GM18499 (cell line): ENCODE measurements at regions not wholly inside any gene's neighbourhood (a gene's known extent, or its start where the extent isn't known, plus 50 kb on each side); places are given as distances from the start of the nearest gene placed in this dataset.
"Not testable (repeated sequence)": the region's sequence is repeated elsewhere in the genome, so short reads cannot be mapped to it uniquely, and the experiment has no call there.

ENCODE experiments used
- ATAC-seq: cut with Tn5 transposase; IDR thresholded peaks from one replicate; pipeline ENCODE4 v1.9.1; 2021; ENCODE audit warnings: moderate number of reproducible peaks; ENCODE audit not compliant: insufficient read depth, unreplicated experiment

DNA sequence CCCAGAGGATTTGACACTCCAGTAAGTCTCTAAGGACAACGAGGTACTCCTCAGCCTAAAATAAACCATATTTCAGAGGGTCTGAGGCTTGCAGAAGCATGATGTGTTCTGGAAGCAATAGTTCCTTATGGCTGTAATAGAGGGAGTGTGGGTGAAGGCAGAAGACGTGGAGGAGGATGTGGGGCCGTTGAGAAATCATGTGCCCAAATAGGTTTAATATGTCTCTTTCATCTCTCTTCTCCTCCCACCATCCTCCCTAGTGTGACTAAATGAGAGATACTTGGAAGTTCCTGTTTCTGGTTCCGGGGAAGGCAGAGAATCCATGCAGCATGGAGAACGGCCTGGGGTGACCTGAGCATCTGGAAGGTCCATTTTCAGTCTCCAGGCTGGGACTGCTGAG is 174.0 kb upstream of the RSPO3 start:
- ATAC-seq, result no peak

- ATAC-seq, result no peak
Observed at GRCh38 chr6:126945150-126945685, 173.3 kb upstream of the RSPO3 start.

DNA sequence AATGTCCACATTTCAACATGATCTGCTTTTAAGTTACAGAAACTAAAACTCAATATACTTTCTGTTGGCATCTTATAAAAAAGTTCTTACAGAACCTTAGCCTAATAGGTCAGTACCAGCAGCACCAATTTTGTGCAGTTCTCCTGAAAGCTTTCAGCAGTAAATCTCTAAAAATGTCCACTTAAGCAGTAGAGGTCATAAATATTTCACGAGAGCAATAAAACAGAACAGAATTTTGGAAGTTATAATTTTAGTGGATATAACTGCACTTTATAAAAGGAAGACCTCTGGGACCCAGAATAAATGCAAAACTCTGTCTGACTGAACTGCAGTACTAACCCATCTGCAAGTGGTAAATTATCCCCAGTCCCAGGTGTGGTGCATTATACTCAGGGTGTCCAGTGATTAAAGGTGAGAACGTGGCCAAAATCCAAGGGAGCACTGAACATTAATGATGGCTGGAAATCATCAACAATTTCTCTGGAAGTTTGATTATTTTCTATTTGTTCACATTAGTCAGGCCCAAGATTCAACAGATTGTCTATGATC is 172.6 kb upstream of the RSPO3 start:
- no peak for ATAC-seq

DNA sequence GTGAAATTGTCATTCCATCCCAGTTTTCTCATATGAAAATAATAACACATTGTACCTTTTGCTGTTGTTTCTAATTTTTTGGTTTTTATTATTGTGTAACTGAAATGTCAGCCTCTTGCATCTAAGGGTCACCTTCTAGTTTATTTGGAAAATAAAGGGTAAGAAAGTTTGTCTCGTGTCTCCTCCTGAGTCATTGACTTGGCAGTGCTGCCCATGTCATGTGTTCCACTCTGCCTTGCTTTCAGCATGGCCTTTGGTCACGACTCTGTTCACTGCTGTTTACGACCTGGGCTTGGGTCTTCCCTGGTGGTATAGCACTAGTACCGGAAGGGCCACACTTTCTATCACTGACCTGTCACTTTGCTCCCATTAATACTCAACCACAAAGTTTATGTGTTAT is 171.4 kb upstream of the RSPO3 start:
- no peak for ATAC-seq

DNA sequence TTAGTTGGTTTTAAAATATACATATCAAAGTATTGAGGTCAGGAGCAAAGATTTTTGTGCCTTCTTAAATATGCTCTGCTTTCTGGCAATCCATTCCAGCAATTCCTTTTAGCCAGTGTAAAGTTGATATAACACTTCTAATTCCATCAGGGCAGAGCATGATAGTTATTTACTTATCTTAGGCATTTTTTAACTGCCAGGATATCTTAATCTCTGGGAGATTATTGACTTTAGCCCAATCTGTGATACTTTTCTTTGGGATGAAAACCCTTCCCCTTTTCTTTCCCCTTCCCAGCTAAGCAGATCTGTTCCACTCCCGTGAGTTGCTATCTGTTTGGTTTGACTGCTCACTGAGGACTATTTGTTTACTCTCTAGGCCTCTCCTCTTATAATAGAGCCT is 168.7 kb upstream of the RSPO3 start:
- no peak for ATAC-seq

- ATAC-seq, result no peak
Observed at GRCh38 chr6:126955621-126956020, 162.8 kb upstream of the RSPO3 start.

GRCh38 chr6:126957721-126958120 is 160.8 kb upstream of the RSPO3 start:
- ATAC-seq, result no peak

DNA sequence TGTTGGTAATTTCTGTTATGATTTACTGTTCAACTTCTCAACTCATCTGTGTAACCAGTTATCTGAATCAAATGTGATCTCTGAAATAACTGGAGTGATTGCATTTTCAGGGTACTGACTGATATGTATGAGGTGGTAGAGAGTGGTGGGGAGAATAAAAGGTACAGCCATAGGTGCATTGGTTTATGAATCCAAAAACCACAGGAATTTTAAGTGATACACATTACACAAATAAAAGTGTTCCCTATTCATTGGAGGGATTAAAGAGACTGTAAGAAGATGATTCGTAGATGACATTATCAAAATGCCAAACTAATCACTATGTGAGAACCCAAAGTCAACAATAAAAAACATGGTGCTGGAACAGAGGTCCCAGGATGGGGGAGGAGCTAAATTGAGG is 158.7 kb upstream of the RSPO3 start:
- ATAC-seq, result no peak

DNA sequence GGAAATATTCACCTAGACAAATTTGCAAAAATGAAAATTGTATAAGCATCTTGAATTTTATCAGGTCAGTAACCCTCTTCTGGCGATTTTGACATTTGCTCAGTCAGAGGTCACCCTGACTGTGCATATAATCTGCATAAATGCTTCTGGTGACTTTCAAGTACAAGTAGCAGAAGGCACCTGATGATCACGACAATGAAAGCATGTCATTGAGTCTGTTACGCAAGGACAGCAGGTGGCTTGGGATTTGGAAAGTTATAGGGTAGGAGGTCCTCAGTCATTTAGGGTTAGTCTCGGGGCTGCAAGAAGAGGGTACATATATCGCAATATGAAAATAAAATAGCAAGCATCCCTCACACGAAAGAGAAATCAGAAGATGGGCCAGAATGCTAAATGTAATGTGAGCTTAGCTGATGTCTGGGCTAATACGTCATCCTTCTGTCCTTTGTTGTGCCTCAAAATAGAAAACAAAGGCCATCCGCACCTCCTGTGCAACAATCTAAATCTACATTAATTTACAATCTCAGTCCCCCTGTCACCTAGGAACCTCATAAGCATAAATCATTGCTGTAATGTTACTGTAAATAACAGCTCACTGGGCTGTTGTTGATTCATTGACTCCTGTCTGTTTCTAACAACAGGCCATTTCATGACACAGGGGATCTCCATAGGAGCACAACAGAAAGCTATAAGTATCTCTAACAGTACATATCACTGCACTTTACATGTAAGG is 155.2 kb upstream of the RSPO3 start:
- no peak for ATAC-seq

- ATAC-seq, result no peak
Observed at GRCh38 chr6:126967296-126968005, 151.0 kb upstream of the RSPO3 start.

DNA sequence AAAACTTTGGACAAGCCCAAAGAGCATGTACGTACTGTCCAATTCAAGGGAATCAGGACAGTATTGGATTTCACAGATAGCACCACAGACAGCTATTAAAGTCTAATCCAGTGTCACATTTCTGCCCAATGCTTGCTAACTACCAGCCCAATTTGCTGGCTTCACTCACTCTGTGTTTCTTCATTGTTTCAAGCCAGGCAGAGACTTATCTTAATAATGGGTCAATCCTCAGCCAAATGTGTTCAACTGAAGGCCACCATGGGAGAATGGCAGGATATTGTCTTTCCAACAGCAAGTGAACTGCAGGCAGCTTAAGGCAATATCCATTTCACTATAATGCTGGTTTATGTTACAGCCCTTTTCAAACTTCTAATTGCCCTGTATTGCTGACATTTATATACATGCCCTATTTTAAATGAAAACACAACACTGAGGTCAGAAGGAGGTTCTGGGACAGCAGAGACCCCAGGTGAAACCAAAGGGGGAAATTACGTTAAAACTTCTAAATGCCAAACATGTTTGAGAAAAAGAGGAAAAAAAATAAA is 142.1 kb upstream of the RSPO3 start:
- ATAC-seq, result no peak

DNA sequence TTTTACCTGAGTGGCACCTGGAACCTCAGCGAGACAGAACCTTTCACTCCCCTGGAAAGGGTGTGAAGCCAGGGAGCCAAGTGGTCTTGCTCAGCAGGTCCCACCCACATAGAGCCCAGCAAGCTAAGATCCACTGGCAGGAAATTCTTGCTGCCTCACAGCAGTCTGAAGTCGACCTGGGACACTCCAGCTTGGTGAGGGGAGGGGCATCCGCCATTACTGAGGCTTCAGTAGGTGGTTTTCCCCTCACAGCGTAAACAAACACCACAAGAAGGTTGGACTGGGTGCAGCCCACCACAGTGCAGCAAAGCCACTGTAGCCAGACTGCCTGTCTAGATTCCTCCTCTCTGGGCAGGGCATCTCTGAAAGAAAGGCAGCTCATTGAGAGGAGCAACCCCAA is 134.7 kb upstream of the RSPO3 start:
- no peak for ATAC-seq

DNA sequence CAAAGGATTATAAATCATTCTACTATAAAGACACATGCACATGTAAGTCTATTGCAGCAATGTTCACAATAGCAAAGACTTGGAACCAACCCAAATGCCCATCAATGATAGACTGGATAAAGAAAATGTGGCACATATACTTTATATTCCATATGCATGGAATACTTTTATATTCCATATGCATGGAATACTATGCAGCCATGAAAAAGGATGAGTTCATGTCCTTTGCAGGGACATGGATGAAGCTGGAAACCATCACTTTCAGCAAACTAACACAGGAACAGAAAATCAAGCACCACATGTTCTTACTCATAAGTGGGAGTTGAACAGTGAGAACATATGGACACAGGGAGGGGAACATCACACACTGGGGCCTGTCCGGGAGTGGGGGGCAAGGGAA is 130.3 kb upstream of the RSPO3 start:
- not testable (repeated sequence) for ATAC-seq

DNA sequence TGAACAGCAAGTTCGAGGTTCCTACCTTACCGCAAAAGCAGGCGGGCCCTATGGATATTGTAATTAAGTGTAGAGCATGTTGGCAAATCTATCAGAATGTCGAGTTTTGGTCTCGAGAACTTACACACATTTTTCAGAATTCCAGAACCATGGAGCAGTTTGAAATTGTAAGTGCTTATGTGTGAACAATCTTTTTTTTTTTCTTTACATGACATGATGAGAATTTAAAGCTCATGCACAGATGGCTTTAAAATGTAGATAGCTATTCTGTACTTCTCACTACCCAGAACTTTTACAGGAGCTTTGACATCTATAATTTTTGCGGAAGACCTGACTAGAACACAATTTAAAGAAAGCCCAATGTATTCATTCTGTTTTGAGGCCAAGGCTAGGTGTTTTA is 117.8 kb upstream of the RSPO3 start:
- ATAC-seq, result no peak

GRCh38 chr6:127013865-127014264 is 104.6 kb upstream of the RSPO3 start:
- ATAC-seq, result no peak

- no peak for ATAC-seq
Observed at GRCh38 chr6:127015858-127016257, 102.6 kb upstream of the RSPO3 start.

DNA sequence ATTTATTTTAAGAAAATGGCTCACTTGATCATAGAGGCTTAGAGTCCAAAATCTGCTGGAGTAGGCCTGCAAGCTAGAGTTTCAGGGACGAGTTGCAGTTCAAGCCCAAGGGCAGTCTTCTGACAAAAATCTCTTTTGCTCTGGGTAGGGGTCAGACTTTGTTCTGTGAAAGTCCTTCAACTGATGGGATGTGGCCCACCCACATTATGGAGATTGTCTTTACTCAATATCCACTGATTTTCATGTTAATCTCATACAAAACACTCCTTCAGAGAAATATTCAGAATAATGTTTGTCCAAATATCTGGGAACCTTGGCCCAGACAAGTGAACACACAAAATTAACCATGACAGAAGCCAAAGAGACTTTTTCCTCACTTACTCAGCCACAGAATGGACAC is 98.6 kb upstream of the RSPO3 start:
- ATAC-seq, result no peak

DNA sequence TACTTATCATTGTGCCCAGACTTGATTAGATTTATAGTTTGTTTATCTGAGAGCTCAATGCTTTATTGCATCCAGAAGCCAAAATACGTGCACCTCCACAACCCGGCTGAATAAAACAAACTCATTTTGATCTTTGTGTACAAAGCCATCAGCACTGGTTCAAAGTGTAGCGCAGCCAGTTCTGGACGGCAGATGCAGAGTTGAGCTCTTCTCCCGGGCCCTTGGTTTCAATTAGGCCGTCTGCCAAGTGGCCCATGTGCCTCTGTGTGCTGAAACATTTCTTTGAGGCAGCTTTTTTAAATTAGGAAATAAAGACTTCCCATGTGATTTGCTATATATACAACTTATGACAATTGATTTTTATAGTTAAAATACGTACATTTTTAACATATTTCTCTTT is 96.2 kb upstream of the RSPO3 start:
- no peak for ATAC-seq

- no peak for ATAC-seq
Observed at GRCh38 chr6:127023001-127023778, 95.3 kb upstream of the RSPO3 start.

- ATAC-seq, result no peak
Observed at GRCh38 chr6:127026247-127026646, 92.2 kb upstream of the RSPO3 start.
